Neutrophil (primary cell): ENCODE measurements at regions not wholly inside any gene's neighbourhood (a gene's known extent, or its start where the extent isn't known, plus 50 kb on each side); places are given as distances from the start of the nearest gene placed in this dataset.

Experiments
- H3K27ac ChIP-seq: fragments of 200-600 bp; sonication (generic); 2 replicates; pipeline ENCODE4 v1.5.1; 2016; ENCODE audit warnings: mild to moderate bottlenecking, moderate library complexity
- H3K27me3 ChIP-seq: fragments of 200-600 bp; sonication (generic); 2 replicates; pipeline ENCODE4 v1.6.0; 2016; ENCODE audit warnings: mild to moderate bottlenecking
- H3K36me3 ChIP-seq: fragments of 200-600 bp; sonication (generic); 2 replicates; pipeline ENCODE4 v1.5.1; 2017
- H3K4me1 ChIP-seq, 2 experiments: fragments of 200-600 bp in 1 of 2; sonication (generic) in 1 of 2; 1 replicate in 1 of 2; 2 replicates in 1 of 2; pipeline versions ENCODE4 v1.5.1 to v1.6.1; 2013 to 2016; ENCODE audit warnings: low read depth in 1 of 2, low read length in 1 of 2, mild to moderate bottlenecking in 1 of 2, moderate library complexity in 1 of 2; ENCODE audit not compliant: control insufficient read depth in 1 of 2, insufficient read depth in 1 of 2
- H3K4me3 ChIP-seq, 2 experiments: fragments of 200-600 bp in 1 of 2; sonication (generic) in 1 of 2; 1 replicate in 1 of 2; 2 replicates in 1 of 2; pipeline ENCODE4 v1.5.1; 2013 to 2016; ENCODE audit warnings: low read depth in 1 of 2, low read length in 1 of 2, mild to moderate bottlenecking in 1 of 2, moderate library complexity in 1 of 2
- H3K9me3 ChIP-seq: fragments of 200-600 bp; sonication (generic); 2 replicates; pipeline ENCODE4 v1.5.1; 2016
- TF ChIP-seq, protein P1 (sequence below): fragments of 200-600 bp; sonication (generic); IDR thresholded peaks from 2 replicates; pipeline ENCODE4 v1.5.1; 2016; ENCODE audit warnings: antibody characterized with exemption

DNA sequence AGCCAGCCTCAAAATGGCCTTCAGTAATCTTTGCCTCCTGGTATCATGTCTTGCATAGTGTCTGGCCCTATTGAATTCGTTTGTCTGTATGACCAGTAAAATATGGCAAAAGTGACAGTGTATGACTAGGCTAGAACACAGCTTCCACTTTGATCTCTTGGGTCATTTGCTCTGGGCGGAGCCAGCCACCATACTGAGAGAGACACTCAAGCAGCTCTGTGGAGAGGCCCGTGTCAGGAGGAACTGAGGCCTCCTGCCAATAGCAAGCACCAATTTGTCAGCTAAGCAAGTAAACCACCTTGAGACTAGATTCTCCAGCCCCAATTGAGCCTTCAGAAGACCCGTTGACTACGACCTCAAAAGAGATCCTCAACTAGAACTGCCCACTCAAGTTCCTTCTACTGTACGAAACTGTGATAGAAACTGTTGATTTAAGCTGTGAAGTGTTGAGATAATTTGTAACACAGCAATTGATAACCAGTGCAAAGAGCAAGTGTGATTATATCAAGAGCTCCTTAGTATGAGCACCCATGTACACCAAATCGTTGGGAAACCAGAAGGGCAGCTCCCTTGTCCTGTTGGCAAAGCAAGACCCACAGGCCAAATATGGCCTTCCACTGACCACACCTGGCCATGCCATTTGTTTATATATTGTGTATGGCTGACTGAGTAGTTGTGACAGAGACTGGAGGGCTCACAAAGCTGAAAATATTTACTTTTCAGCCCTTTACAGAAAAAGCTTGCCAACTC lies 52.7 kb upstream of the SERBP1 start:
- Histone ChIP-seq H3K4me1 (no peaks in the 10 kb centered on the region), H3K9me3 (no peaks in the 10 kb centered on the region), H3K27me3 (no peaks in the 10 kb centered on the region), H3K27ac (no peak overlapping the region), H3K4me3 (no peak overlapping the region), H3K36me3 (no peaks in the 10 kb centered on the region)
- TF ChIP-seq, protein P1, sequence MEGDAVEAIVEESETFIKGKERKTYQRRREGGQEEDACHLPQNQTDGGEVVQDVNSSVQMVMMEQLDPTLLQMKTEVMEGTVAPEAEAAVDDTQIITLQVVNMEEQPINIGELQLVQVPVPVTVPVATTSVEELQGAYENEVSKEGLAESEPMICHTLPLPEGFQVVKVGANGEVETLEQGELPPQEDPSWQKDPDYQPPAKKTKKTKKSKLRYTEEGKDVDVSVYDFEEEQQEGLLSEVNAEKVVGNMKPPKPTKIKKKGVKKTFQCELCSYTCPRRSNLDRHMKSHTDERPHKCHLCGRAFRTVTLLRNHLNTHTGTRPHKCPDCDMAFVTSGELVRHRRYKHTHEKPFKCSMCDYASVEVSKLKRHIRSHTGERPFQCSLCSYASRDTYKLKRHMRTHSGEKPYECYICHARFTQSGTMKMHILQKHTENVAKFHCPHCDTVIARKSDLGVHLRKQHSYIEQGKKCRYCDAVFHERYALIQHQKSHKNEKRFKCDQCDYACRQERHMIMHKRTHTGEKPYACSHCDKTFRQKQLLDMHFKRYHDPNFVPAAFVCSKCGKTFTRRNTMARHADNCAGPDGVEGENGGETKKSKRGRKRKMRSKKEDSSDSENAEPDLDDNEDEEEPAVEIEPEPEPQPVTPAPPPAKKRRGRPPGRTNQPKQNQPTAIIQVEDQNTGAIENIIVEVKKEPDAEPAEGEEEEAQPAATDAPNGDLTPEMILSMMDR: no peak

DNA sequence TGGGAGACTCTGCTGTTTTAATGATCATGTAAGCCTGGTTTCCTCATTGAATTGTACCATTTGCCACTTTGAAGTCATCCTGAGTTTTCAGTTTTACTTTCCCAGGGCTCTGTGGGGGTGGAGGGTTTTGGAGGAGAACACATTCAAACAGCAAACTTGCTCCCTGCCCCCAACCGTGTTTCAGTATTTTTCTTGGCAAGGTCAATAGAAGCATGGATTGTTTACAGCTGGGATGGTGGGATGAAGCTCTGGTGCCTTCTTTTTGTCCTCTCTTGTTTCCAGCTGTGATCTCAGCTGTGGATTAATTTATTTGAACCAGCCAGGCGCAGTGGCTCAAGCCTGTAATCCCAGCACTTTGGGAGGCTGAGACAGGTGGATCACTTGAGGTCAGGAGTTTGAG lies 54.3 kb upstream of the SERBP1 start:
- no peak overlapping the region for H3K27ac ChIP-seq
- no peaks in the 10 kb centered on the region for H3K4me1 ChIP-seq
- no peaks in the 10 kb centered on the region for H3K36me3 ChIP-seq
- H3K9me3 ChIP-seq: no peaks in the 10 kb centered on the region
- TF ChIP-seq, protein P1: no peak
- no peak overlapping the region for H3K4me3 ChIP-seq
- H3K27me3 ChIP-seq: no peaks in the 10 kb centered on the region

- Histone ChIP-seq H3K9me3 (no peaks in the 10 kb centered on the region), H3K27ac (no peak overlapping the region), H3K4me3 (no peak overlapping the region), H3K36me3 (no peaks in the 10 kb centered on the region), H3K4me1 (no peaks in the 10 kb centered on the region), H3K27me3 (no peaks in the 10 kb centered on the region)
- TF ChIP-seq, protein P1: no peak
Measured at GRCh38 chr1:67485046-67485811, 55.0 kb upstream of the SERBP1 start.

DNA sequence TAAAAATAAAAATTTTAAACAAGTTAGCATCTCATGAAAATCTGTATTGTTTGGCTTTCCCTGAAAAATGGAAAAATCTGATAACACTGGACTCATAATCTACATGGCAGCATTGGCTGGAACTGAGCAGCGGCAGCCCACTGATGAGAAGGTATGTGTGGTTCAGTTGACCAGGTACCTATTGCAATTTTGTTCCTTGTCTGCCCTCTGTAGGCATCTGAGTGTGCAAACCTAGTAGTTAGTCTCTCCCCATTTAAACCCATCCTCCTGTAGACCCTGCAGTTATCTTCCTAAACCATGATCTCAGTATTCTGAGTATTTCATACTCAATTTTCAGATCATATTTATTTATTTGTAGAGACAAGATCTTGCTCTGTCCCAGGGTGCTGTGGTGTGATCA lies 59.4 kb upstream of the SERBP1 start:
- no peak overlapping the region for H3K4me3 ChIP-seq
- no peaks in the 10 kb centered on the region for H3K4me1 ChIP-seq
- TF ChIP-seq, protein P1: no peak
- H3K36me3 ChIP-seq: no peaks in the 10 kb centered on the region
- H3K27me3 ChIP-seq: no peaks in the 10 kb centered on the region
- H3K27ac ChIP-seq: no peak overlapping the region
- no peaks in the 10 kb centered on the region for H3K9me3 ChIP-seq

GRCh38 chr1:67491280-67491679 lies 61.1 kb upstream of the SERBP1 start:
- H3K27ac ChIP-seq: no peak overlapping the region
- H3K36me3 ChIP-seq: no peaks in the 10 kb centered on the region
- TF ChIP-seq, protein P1: no peak
- H3K9me3 ChIP-seq: no peaks in the 10 kb centered on the region
- H3K4me1 ChIP-seq: no peaks in the 10 kb centered on the region
- H3K4me3 ChIP-seq: no peak overlapping the region
- no peaks in the 10 kb centered on the region for H3K27me3 ChIP-seq
